Suprapubic skin (tissue), 4 donors: ENCODE measurements at regions not wholly inside any gene's neighbourhood (a gene's known extent, or its start where the extent isn't known, plus 50 kb on each side); places are given as distances from the start of the nearest gene placed in this dataset.

Experiments
- DNase-seq, 2 donors: peaks; one replicate each; pipeline ENCODE4 v3.0.0-alpha.2; 2019; ENCODE audit warnings: low spot score in 2 of 2
- H3K27ac ChIP-seq: fragments of 200-600 bp; sonication (generic); one replicate; pipeline ENCODE4 v1.5.1; 2019
- H3K27me3 ChIP-seq: fragments of 200-600 bp; sonication (generic); one replicate; pipeline ENCODE4 v1.5.1; 2019
- H3K36me3 ChIP-seq: fragments of 200-600 bp; sonication (generic); one replicate; pipeline ENCODE4 v1.5.1; 2019
- H3K4me1 ChIP-seq: fragments of 200-600 bp; sonication (generic); one replicate; pipeline ENCODE4 v1.5.1; 2019
- H3K4me3 ChIP-seq: fragments of 200-600 bp; sonication (generic); one replicate; pipeline ENCODE4 v1.5.1; 2019; ENCODE audit warnings: mild to moderate bottlenecking
- H3K9me3 ChIP-seq: fragments of 200-600 bp; sonication (generic); one replicate; pipeline ENCODE4 v1.5.1; 2019
- EP300 ChIP-seq: sonication (generic); formaldehyde crosslinking; IDR thresholded peaks from one replicate; pipeline ENCODE4 v1.6.1; 2017; ENCODE audit warnings: antibody characterized with exemption
- POLR2A ChIP-seq, 2 donors: fragments of 450-650 bp; IDR thresholded peaks; one replicate each; pipeline ENCODE4 v1.6.1; 2017; ENCODE audit warnings: antibody characterized with exemption in 2 of 2, mild to moderate bottlenecking in 2 of 2, moderate library complexity in 2 of 2
- POLR2AphosphoS5 ChIP-seq, 3 donors: sonication (generic); formaldehyde crosslinking; IDR thresholded peaks; one replicate each; pipeline ENCODE4 v1.6.1; 2017; ENCODE audit warnings: antibody characterized with exemption in 3 of 3
- WGBS: methylation state at CpG from one replicate; pipeline ENCODE4 v1.1.5; 2018; 5-methylcytosine and 5-hydroxymethylcytosine counted together
- TF ChIP-seq, protein P1 (sequence below), 2 donors: fragments of 200-600 bp in 1 of 2; fragments of 450-650 bp in 1 of 2; sonication (generic) in 1 of 2; IDR thresholded peaks; one replicate each; pipeline ENCODE4 v1.5.1; 2016 to 2019; ENCODE audit warnings: antibody characterized with exemption in 2 of 2, mild to moderate bottlenecking in 1 of 2, moderate library complexity in 1 of 2

- no peak for DNase-seq
- Histone ChIP-seq H3K27ac (no peak overlapping the region), H3K4me3 (no peak overlapping the region), H3K36me3 (no peaks in the 10 kb centered on the region), H3K9me3 (no peaks in the 10 kb centered on the region), H3K27me3 (no peaks in the 10 kb centered on the region), H3K4me1 (no peaks in the 10 kb centered on the region)
- 60% methylated on average over 7 of the region's 7 CpGs for WGBS
- TF ChIP-seq POLR2A (IDR thresholded peaks at IDR 0.05) (no peak), POLR2AphosphoS5 (IDR thresholded peaks at IDR 0.05) (no peak), EP300 (no peak)
- TF ChIP-seq, protein P1, sequence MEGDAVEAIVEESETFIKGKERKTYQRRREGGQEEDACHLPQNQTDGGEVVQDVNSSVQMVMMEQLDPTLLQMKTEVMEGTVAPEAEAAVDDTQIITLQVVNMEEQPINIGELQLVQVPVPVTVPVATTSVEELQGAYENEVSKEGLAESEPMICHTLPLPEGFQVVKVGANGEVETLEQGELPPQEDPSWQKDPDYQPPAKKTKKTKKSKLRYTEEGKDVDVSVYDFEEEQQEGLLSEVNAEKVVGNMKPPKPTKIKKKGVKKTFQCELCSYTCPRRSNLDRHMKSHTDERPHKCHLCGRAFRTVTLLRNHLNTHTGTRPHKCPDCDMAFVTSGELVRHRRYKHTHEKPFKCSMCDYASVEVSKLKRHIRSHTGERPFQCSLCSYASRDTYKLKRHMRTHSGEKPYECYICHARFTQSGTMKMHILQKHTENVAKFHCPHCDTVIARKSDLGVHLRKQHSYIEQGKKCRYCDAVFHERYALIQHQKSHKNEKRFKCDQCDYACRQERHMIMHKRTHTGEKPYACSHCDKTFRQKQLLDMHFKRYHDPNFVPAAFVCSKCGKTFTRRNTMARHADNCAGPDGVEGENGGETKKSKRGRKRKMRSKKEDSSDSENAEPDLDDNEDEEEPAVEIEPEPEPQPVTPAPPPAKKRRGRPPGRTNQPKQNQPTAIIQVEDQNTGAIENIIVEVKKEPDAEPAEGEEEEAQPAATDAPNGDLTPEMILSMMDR (IDR thresholded peaks at IDR 0.05), result no peak
These were observed 117.4 kb upstream of the POM121L12 start for GRCh38 chr7:52917982-52918578.

GRCh38 chr7:52911795-52912194 is 123.6 kb upstream of the POM121L12 start:
- DNase-seq, result no peak
- no peak for TF ChIP-seq POLR2AphosphoS5 (IDR thresholded peaks at IDR 0.05)
- TF ChIP-seq, protein P1 (IDR thresholded peaks at IDR 0.05), result no peak
- TF ChIP-seq POLR2A (IDR thresholded peaks at IDR 0.05), result no peak
- TF ChIP-seq EP300, result no peak
- Histone ChIP-seq H3K27ac (no peak overlapping the region), H3K9me3 (no peaks in the 10 kb centered on the region), H3K27me3 (no peaks in the 10 kb centered on the region), H3K36me3 (no peaks in the 10 kb centered on the region), H3K4me1 (no peaks in the 10 kb centered on the region), H3K4me3 (no peak overlapping the region)
- WGBS, result 81% methylated on average over 6 of the region's 10 CpGs

DNA sequence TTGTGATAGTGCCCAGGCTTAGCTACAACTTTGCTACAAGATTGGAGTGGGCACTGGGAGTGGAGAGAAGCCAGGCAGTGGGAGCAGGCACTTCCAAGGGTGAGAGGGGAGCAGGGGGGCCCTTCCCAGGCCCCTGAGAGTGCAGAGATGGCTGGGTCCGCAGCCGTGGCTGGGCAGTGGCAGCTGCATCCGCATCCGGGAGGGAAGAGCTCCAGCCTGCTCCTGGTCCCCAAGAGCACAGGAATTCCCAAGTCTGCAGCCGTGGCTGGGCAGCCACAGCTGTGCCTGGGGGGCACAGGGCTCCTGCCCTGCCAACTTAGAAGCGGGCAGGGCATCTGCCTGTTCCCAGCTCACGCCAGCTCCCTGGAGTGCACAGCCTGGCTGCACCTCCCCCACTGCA is 124.1 kb upstream of the POM121L12 start:
- no peak for TF ChIP-seq EP300
- no peak for TF ChIP-seq POLR2AphosphoS5 (IDR thresholded peaks at IDR 0.05)
- no peak for TF ChIP-seq POLR2A (IDR thresholded peaks at IDR 0.05)
- TF ChIP-seq, protein P1 (IDR thresholded peaks at IDR 0.05), result no peak
- 93% methylated on average over 7 of the region's 7 CpGs for WGBS
- H3K4me1 ChIP-seq, result no peaks in the 10 kb centered on the region

GRCh38 chr7:52909935-52910334 is 125.5 kb upstream of the POM121L12 start:
- Histone ChIP-seq H3K27me3 (no peaks in the 10 kb centered on the region), H3K27ac (no peak overlapping the region), H3K4me1 (no peaks in the 10 kb centered on the region), H3K36me3 (no peaks in the 10 kb centered on the region), H3K4me3 (no peak overlapping the region), H3K9me3 (no peaks in the 10 kb centered on the region)
- no peak for DNase-seq
- TF ChIP-seq, protein P1 (IDR thresholded peaks at IDR 0.05), result no peak
- TF ChIP-seq POLR2AphosphoS5 (IDR thresholded peaks at IDR 0.05), result no peak
- no peak for TF ChIP-seq EP300
- TF ChIP-seq POLR2A (IDR thresholded peaks at IDR 0.05), result no peak
- WGBS, result 57% methylated on average over 1 of the region's 1 CpG

More for the DNA sequence above, 124.1 kb upstream of the POM121L12 start:
- no peaks in the 10 kb centered on the region for H3K27me3 ChIP-seq
- no peaks in the 10 kb centered on the region for H3K9me3 ChIP-seq
- no peaks in the 10 kb centered on the region for H3K36me3 ChIP-seq
- H3K4me3 ChIP-seq, result no peak overlapping the region
- H3K27ac ChIP-seq, result no peak overlapping the region
- no peak for DNase-seq

- Histone ChIP-seq H3K9me3 (no peaks in the 10 kb centered on the region), H3K4me3 (no peak overlapping the region), H3K27me3 (no peaks in the 10 kb centered on the region), H3K36me3 (no peaks in the 10 kb centered on the region), H3K4me1 (no peaks in the 10 kb centered on the region), H3K27ac (no peak overlapping the region)
- TF ChIP-seq EP300, result no peak
- no peak for TF ChIP-seq POLR2AphosphoS5 (IDR thresholded peaks at IDR 0.05)
- TF ChIP-seq POLR2A (IDR thresholded peaks at IDR 0.05), result no peak
- TF ChIP-seq, protein P1 (IDR thresholded peaks at IDR 0.05), result no peak
- DNase-seq, result no peak
These were observed 126.3 kb upstream of the POM121L12 start for GRCh38 chr7:52909131-52909530.
